WERI-Rb-1 (cell line): ENCODE measurements at regions not wholly inside any gene's neighbourhood (a gene's known extent, or its start where the extent isn't known, plus 50 kb on each side); places are given as distances from the start of the nearest gene placed in this dataset.

Source experiments
- DNase-seq: peaks from one replicate; pipeline ENCODE4 v3.0.0-alpha.2; 2020
- H3K27ac ChIP-seq: fragments of 250-450 bp; sonication (Bioruptor Pico); 2 replicates; pipeline ENCODE4 v1.5.1; 2020; ENCODE audit warnings: mild to moderate bottlenecking, moderate library complexity
- H3K27me3 ChIP-seq: fragments of 250-450 bp; sonication (Bioruptor Pico); 2 replicates; pipeline ENCODE4 v1.5.1; 2021; ENCODE audit warnings: mild to moderate bottlenecking, low read depth, moderate library complexity; ENCODE audit not compliant: insufficient read depth, severe bottlenecking
- H3K36me3 ChIP-seq: fragments of 250-450 bp; sonication (Bioruptor Pico); 2 replicates; pipeline ENCODE4 v1.5.1; 2020; ENCODE audit warnings: mild to moderate bottlenecking, moderate library complexity
- H3K4me3 ChIP-seq: 2 replicates; pipeline ENCODE4 v1.5.1; 2011; ENCODE audit warnings: low read depth, mild to moderate bottlenecking, control low read depth, low read length
- H3K9me3 ChIP-seq: fragments of 250-450 bp; sonication (Bioruptor Pico); 2 replicates; pipeline ENCODE4 v1.5.1; 2021; ENCODE audit warnings: mild to moderate bottlenecking, moderate library complexity; ENCODE audit not compliant: severe bottlenecking
- CTCF ChIP-seq: IDR thresholded peaks from 2 replicates; pipeline ENCODE4 v1.5.1; 2011; ENCODE audit warnings: low read depth, mild to moderate bottlenecking, control low read depth, inconsistent platforms, low read length

DNA sequence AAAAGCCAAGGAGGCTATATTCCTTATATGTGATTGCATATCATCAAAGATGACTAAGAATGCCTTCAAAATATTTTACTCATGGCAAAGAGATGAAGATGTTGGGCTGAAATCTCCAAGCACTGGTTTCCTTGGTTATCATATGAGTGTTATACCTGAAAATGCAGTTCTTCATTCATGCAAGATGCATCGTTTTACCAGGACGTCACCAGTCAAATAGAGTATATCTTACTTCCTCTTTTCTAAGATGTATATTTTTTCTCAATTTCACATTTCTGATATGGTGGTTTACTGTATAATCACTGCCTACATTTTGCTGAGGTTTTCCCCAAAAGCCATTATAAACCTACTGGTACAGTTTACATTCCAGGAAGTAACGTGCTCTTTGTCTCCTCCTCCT, 1085.7 kb downstream of the NCAM2 start:
- Histone ChIP-seq H3K27ac (no peak overlapping the region), H3K9me3 (no peaks in the 10 kb centered on the region), H3K4me3 (no peak overlapping the region), H3K36me3 (no peaks in the 10 kb centered on the region), H3K27me3 (peaks cover 7% of the 10 kb centered on the region)
- DNase-seq, result no peak
- no peak for TF ChIP-seq CTCF

DNA sequence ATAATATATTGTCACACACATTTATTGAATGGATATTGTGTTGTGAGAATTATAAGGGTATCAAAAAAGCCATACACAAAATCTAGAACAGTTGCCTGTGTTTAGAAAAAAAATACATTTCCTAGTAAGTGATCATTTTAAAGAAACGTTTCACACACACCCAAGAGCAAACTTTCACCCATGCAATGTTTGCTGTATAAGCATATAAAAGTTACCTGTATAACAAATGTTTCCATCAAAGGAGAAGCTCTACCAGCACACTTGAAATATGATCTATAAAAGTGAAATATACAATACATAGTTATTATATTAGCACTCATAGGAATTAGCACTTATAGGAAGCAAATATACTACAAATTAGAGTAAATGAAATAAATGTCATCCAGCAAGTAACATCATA, 1098.1 kb downstream of the NCAM2 start:
- no peak for DNase-seq
- H3K27ac ChIP-seq, result no peak overlapping the region
- no peak overlapping the region for H3K4me3 ChIP-seq
- H3K36me3 ChIP-seq, result no peaks in the 10 kb centered on the region
- H3K9me3 ChIP-seq, result no peaks in the 10 kb centered on the region
- no peak for TF ChIP-seq CTCF
- peaks cover 14% of the 10 kb centered on the region for H3K27me3 ChIP-seq

DNA sequence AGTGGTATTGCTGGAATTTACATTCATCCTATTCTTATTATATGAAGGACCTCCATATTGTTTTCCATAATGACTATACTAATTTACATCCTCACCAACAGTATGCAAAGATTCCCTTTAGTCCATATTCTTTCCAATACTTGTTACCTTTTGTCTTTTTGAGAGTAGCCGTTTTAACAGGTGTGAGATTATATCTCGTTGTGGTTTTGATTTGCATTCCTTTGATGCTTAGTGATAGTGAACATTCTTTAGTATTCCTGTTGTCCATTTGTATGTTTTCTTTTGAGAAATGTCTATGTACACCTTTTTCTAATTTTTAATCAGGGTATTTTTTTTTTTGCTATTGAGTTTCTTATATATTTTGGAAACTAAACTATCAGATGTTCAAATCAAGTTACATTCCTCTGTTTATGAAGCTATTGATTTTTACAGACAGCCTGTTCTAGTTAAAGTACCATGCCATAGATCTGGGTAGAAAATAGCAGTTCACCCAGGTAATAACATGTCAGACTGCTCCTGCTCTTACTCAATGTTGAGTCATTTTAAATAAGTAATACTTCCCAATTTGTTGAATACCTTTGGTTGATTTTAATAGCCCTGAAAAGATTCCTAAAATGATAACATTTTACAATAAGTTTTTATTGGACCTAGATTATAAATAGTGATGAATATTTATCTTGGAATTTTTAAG, 1108.7 kb downstream of the NCAM2 start:
- no peaks in the 10 kb centered on the region for H3K9me3 ChIP-seq
- TF ChIP-seq CTCF, result no peak
- no peak for DNase-seq
- H3K4me3 ChIP-seq, result no peak overlapping the region
- H3K27me3 ChIP-seq, result peaks cover 28% of the 10 kb centered on the region
- no peaks in the 10 kb centered on the region for H3K36me3 ChIP-seq
- H3K27ac ChIP-seq, result no peak overlapping the region

GRCh38 chr21:22115746-22116145, 1117.5 kb downstream of the NCAM2 start:
- no peak for TF ChIP-seq CTCF
- H3K36me3 ChIP-seq, result no peaks in the 10 kb centered on the region
- H3K4me3 ChIP-seq, result no peak overlapping the region
- H3K27ac ChIP-seq, result no peak overlapping the region
- H3K9me3 ChIP-seq, result no peaks in the 10 kb centered on the region
- peaks cover 29% of the 10 kb centered on the region for H3K27me3 ChIP-seq
- no peak for DNase-seq

GRCh38 chr21:22120616-22121266, 1122.5 kb downstream of the NCAM2 start:
- peaks cover 29% of the 10 kb centered on the region for H3K27me3 ChIP-seq
- H3K27ac ChIP-seq, result no peak overlapping the region
- H3K4me3 ChIP-seq, result no peak overlapping the region
- peak; percentile 37 for TF ChIP-seq CTCF
- H3K36me3 ChIP-seq, result no peaks in the 10 kb centered on the region
- DNase-seq, result no peak
- H3K9me3 ChIP-seq, result peaks cover 4% of the 10 kb centered on the region
